Omental fat pad (tissue), 3 donors: ENCODE measurements at regions not wholly inside any gene's neighbourhood (a gene's known extent, or its start where the extent isn't known, plus 50 kb on each side); places are given as distances from the start of the nearest gene placed in this dataset.

Experiments
- ATAC-seq: fragments of 150-250 bp; one replicate; pipeline ENCODE4 v1.9.1; 2016; ENCODE audit warnings: mild to moderate bottlenecking, moderate library complexity; ENCODE audit not compliant: low FRiP score
- DNase-seq: peaks from one replicate; pipeline ENCODE4 v3.0.0-alpha.2; 2019; ENCODE audit warnings: low spot score
- TF ChIP-seq, protein P1 (sequence below), 3 donors: fragments of 450-650 bp; IDR thresholded peaks; one replicate each; pipeline ENCODE4 v1.5.1; 2016 to 2017; ENCODE audit warnings: antibody characterized with exemption in 3 of 3, mild to moderate bottlenecking in 3 of 3, moderate library complexity in 2 of 3

- DNase-seq, result no peak
- no peak for ATAC-seq
- TF ChIP-seq, protein P1, sequence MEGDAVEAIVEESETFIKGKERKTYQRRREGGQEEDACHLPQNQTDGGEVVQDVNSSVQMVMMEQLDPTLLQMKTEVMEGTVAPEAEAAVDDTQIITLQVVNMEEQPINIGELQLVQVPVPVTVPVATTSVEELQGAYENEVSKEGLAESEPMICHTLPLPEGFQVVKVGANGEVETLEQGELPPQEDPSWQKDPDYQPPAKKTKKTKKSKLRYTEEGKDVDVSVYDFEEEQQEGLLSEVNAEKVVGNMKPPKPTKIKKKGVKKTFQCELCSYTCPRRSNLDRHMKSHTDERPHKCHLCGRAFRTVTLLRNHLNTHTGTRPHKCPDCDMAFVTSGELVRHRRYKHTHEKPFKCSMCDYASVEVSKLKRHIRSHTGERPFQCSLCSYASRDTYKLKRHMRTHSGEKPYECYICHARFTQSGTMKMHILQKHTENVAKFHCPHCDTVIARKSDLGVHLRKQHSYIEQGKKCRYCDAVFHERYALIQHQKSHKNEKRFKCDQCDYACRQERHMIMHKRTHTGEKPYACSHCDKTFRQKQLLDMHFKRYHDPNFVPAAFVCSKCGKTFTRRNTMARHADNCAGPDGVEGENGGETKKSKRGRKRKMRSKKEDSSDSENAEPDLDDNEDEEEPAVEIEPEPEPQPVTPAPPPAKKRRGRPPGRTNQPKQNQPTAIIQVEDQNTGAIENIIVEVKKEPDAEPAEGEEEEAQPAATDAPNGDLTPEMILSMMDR (IDR thresholded peaks at IDR 0.05), result no peak
These were observed 232.9 kb upstream of the SASH1 start for GRCh38 chr6:148109732-148110131.

DNA sequence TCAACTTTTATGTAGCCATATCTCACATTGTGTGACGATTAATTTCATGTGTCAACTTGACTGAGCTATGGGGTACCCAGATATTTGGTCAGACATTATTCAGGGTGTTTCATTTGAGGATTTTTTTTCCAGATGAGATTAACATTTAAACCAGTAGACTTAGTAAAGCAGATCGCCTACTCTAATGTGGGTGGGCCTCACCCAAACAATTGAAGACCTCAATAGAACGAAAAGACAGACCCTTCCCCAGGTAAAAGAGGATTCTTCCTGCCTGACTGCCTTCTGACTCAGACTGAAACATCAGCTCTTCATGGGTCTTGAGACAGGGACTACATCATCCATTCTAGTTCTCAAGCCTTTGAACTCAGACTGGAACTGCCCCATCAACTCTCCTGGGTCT is 231.7 kb upstream of the SASH1 start:
- DNase-seq (no peak), ATAC-seq (no peak)
- TF ChIP-seq, protein P1 (IDR thresholded peaks at IDR 0.05), result no peak

DNA sequence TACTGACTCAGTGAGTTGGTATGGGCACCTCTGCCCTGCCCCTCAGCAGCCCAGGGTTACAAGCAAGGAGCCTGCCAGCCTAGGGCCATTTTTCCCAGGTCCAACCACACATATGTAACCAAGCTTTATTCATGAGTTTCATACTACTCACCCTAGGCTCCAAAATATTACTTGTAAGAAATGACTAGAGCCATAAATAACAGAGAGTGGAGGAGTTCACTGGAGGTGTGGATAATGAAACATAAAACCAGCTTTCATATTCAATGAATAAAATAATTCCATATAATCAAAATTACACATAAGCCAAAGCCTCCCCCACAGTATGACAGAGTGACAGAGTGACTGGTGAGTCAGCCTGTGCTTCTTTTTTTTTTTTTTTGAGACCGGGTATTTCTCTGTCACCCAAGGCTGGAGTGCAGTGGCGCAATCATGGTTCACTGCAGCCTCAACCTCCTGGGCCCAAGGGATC is 229.8 kb upstream of the SASH1 start:
- ATAC-seq, result no peak
- DNase-seq, result no peak
- TF ChIP-seq, protein P1 (IDR thresholded peaks at IDR 0.05), result no peak

GRCh38 chr6:148116001-148116400 is 226.6 kb upstream of the SASH1 start:
- ATAC-seq (no peak), DNase-seq (no peak)
- TF ChIP-seq, protein P1 (IDR thresholded peaks at IDR 0.05), result no peak

DNA sequence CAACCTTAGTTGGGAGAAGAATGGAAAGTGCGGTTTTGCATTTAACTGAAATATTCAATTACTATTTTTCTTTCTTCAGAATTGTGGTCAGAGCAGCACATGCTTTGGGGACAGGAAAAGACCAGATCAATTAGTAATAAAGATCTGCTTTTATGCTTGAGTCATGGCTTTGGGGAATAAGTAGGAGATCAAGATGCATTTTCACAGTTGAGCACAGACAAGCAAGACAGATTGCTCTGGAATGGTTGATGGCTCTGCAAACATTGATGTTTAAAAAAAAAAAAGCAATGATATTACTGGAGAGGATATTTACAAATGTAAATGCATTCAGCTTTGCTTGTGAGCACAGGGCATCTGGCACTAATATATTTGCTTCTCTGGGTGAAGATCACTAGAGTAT is 224.4 kb upstream of the SASH1 start:
- TF ChIP-seq, protein P1 (IDR thresholded peaks at IDR 0.05), result no peak
- DNase-seq, result no peak

DNA sequence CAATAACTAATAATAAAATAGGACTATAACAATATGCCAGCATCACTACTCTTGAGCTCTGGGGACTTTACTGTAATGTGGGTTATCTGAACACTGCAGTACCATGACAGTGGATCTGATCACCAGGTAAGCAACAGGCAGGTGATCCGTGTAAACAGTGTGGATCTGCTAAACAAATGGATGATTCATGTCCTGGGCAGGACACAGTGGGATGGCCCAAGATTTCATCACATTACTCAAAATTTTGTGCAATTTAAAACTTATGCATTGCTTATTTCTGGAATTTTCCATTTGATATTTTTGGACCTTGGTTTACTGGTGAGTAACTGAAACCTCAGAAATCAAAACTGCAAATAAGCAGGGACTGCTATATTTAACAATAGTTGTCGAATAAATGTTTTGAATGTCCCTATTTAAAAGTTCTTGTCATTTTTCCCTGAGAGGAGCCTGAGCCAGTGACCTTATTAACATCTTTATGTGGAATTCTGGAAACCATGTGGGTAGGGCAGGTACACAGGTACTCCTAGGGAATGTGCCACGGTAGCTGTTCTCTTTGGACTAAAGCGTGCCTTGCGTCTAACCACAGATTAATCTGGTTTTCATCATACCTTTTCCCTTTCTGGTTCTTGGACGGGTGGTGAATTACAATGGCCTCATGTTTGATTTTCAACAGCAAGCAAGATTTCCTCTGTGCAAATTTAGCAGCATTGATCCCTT is 214.5 kb upstream of the SASH1 start:
- TF ChIP-seq, protein P1 (IDR thresholded peaks at IDR 0.05), result no peak
- DNase-seq (no peak), ATAC-seq (no peak)

More for the DNA sequence above, 224.4 kb upstream of the SASH1 start:
- no peak for ATAC-seq

GRCh38 chr6:148134592-148134991 is 208.0 kb upstream of the SASH1 start:
- DNase-seq, result no peak
- ATAC-seq, result no peak
- TF ChIP-seq, protein P1 (IDR thresholded peaks at IDR 0.05), result no peak
